ENCODE measurements at regions not wholly inside any gene's neighbourhood (a gene's known extent, or its start where the extent isn't known, plus 50 kb on each side); places are given as distances from the start of the nearest gene placed in this dataset.

- TF ChIP-seq, protein P1, sequence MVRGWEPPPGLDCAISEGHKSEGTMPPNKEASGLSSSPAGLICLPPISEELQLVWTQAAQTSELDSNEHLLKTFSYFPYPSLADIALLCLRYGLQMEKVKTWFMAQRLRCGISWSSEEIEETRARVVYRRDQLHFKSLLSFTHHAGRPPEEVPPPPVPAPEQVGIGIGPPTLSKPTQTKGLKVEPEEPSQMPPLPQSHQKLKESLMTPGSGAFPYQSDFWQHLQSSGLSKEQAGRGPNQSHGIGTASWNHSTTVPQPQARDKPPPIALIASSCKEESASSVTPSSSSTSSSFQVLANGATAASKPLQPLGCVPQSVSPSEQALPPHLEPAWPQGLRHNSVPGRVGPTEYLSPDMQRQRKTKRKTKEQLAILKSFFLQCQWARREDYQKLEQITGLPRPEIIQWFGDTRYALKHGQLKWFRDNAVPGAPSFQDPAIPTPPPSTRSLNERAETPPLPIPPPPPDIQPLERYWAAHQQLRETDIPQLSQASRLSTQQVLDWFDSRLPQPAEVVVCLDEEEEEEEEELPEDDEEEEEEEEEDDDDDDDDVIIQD (CRISPR knock-in tag; IDR thresholded peaks at IDR 0.05; ENCODE audit: low read depth), result peak; percentile 38; the same call in 1 of the 2 replicates
Observed at GRCh38 chr20:52251136-52251700, 59.6 kb upstream of the ZFP64 start (continued).

GRCh38 chr20:52247548-52247947, 56.0 kb upstream of the ZFP64 start:
- Histone ChIP-seq H3K9ac (ENCODE audit: insufficient read depth, low read depth, low read length) (no peak overlapping the region), H3K4me2 (ENCODE audit: low read depth, low read length) (no peak overlapping the region), H3K36me3 (replicated peaks in 1 of 2; ENCODE audit: control insufficient read depth in 1 of 2, insufficient read depth in 2 of 2, low read length in 2 of 2) (no peaks in the 10 kb centered on the region), H3K79me2 (ENCODE audit: insufficient read depth, low read length) (no peaks in the 10 kb centered on the region), H3K4me3 (replicated peaks in 1 of 3; ENCODE audit: insufficient read depth in 1 of 3, low read depth in 2 of 3, low read length in 3 of 3) (no peak overlapping the region), H4K20me1 (ENCODE audit: insufficient read depth, low read length) (no peaks in the 10 kb centered on the region), H3K27me3 (ENCODE audit: control insufficient read depth in 1 of 2, insufficient read depth in 2 of 2, low read length in 2 of 2) (no peaks in the 10 kb centered on the region), H3K9me3 (ENCODE audit: low read length) (no peaks in the 10 kb centered on the region), H3K4me1 (ENCODE audit: insufficient read depth, low read length) (peaks cover 13% of the 10 kb centered on the region), H2AFZ (ENCODE audit: low read length) (no peak overlapping the region), H3K27ac (ENCODE audit: extremely low read length, insufficient read depth, low read length) (no peak overlapping the region)
- ChIA-PET CTCF (ENCODE audit: low intra/inter-chr PET ratio, low total read pairs) (no interaction called here), POLR2A (no interaction called here)
- BruUV-seq (replicated peaks), result no TSS peak
- ATAC-seq (no peak), FAIRE-seq (no peak), DNase-seq (ENCODE audit: low spot score) (no peak)
- WGBS (ENCODE audit: low lambda C conversion rate), result 24% methylated on average over 4 of the region's 4 CpGs
- intact Hi-C loops (cut with micrococcal nuclease; ENCODE audit: unreplicated experiment) (no loop called here), in situ Hi-C loops (cut with HindIII; ENCODE audit: extremely low pct_ligation_motif_present, low pct_unique_long_range_greater_than_20kb) (loop anchor here (10.0 kb wide), 1 partner anchor 127 kb away; no protein-coding TSS in a partner anchor)
- TF ChIP-seq, protein P2, sequence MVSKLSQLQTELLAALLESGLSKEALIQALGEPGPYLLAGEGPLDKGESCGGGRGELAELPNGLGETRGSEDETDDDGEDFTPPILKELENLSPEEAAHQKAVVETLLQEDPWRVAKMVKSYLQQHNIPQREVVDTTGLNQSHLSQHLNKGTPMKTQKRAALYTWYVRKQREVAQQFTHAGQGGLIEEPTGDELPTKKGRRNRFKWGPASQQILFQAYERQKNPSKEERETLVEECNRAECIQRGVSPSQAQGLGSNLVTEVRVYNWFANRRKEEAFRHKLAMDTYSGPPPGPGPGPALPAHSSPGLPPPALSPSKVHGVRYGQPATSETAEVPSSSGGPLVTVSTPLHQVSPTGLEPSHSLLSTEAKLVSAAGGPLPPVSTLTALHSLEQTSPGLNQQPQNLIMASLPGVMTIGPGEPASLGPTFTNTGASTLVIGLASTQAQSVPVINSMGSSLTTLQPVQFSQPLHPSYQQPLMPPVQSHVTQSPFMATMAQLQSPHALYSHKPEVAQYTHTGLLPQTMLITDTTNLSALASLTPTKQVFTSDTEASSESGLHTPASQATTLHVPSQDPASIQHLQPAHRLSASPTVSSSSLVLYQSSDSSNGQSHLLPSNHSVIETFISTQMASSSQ (IDR thresholded peaks at IDR 0.05; ENCODE audit: low read depth), result no peak
- TF ChIP-seq, protein P2 (CRISPR knock-in tag; IDR thresholded peaks at IDR 0.05; ENCODE audit: borderline replicate concordance), result no peak
- TF ChIP-seq, protein P3, sequence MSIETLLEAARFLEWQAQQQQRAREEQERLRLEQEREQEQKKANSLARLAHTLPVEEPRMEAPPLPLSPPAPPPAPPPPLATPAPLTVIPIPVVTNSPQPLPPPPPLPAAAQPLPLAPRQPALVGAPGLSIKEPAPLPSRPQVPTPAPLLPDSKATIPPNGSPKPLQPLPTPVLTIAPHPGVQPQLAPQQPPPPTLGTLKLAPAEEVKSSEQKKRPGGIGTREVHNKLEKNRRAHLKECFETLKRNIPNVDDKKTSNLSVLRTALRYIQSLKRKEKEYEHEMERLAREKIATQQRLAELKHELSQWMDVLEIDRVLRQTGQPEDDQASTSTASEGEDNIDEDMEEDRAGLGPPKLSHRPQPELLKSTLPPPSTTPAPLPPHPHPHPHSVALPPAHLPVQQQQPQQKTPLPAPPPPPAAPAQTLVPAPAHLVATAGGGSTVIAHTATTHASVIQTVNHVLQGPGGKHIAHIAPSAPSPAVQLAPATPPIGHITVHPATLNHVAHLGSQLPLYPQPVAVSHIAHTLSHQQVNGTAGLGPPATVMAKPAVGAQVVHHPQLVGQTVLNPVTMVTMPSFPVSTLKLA (IDR thresholded peaks at IDR 0.05), result no peak
- no peak for TF ChIP-seq ZNF263 (CRISPR knock-in tag; IDR thresholded peaks at IDR 0.05)
- TF ChIP-seq HHEX (CRISPR knock-in tag; IDR thresholded peaks at IDR 0.05), result no peak
- no peak for TF ChIP-seq ZNF644 (CRISPR knock-in tag; IDR thresholded peaks at IDR 0.05; ENCODE audit: low read depth)
- no peak for TF ChIP-seq CHD2 (IDR thresholded peaks at IDR 0.05; ENCODE audit: low read depth, low read length)
- TF ChIP-seq ZNF543 (CRISPR knock-in tag; IDR thresholded peaks at IDR 0.05), result no peak
- TF ChIP-seq CAMTA2 (CRISPR knock-in tag; IDR thresholded peaks at IDR 0.05; ENCODE audit: borderline replicate concordance), result no peak
- no peak for TF ChIP-seq SPEN (CRISPR knock-in tag; IDR thresholded peaks at IDR 0.05; ENCODE audit: low read depth)
- no peak for TF ChIP-seq KDM1A (CRISPR knock-in tag; IDR thresholded peaks at IDR 0.05)
- no peak for TF ChIP-seq RBAK (CRISPR knock-in tag; IDR thresholded peaks at IDR 0.05)
- TF ChIP-seq WIZ (CRISPR knock-in tag; IDR thresholded peaks at IDR 0.05), result no peak
- no peak for TF ChIP-seq ZNF24 (IDR thresholded peaks at IDR 0.05)
- TF ChIP-seq ZMYM3 (CRISPR knock-in tag; IDR thresholded peaks at IDR 0.05), result no peak
- no peak for TF ChIP-seq CBX5 (CRISPR knock-in tag; IDR thresholded peaks at IDR 0.05; ENCODE audit: borderline replicate concordance)
- no peak for TF ChIP-seq YY1 (IDR thresholded peaks at IDR 0.05; ENCODE audit: insufficient read depth, insufficient replicate concordance, low read depth, low read length)
- no peak for TF ChIP-seq TMF1 (CRISPR knock-in tag; IDR thresholded peaks at IDR 0.05; ENCODE audit: low read depth)
